ENCODE measurements at regions not wholly inside any gene's neighbourhood (a gene's known extent, or its start where the extent isn't known, plus 50 kb on each side); places are given as distances from the start of the nearest gene placed in this dataset.

DNA sequence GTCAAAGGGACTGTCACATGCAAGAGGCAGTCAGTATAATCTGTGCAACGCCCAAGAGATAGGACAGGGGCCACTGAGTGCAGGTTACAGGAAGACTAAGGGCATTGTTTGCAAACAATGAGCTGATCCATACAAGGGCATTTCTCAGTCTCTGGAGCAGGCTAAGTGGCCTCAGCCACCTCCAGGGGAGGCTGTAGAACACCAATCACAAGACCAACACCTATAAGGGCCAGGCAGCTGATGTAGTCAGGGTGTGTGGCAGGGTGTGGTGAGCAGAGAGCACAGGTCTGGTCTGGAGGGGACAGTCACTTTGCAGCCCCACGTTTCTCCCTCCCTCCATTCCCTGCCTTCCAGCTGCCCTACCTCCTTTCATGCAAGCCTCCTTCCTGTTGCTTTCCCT, 83.2 kb upstream of the ADRA1B start:
- no peak for DNase-seq

- no peak for DNase-seq
Measured at GRCh38 chr5:159833846-159834245, 82.4 kb upstream of the ADRA1B start.

GRCh38 chr5:159835548-159835947, 80.7 kb upstream of the ADRA1B start:
- no peak for DNase-seq

DNA sequence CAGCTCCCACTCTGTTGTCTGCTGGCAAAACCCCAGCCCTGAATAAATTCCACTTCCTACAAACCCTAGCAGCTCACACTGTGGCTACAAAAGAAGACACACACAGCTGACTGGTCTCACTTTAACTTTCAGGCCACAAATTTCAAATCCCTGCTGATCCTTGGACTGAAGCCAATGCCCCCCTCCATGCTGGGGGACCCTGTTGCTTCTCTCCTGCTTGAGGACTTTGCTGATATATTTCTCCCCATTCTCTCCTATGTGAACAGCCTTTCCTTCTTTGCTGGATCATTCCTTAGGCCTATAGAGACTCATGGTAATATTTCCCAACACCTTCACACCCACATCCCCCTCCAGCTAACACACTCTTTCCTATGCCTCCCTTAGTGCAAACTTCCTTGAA, 79.6 kb upstream of the ADRA1B start:
- no peak for DNase-seq

GRCh38 chr5:159837860-159838259, 78.4 kb upstream of the ADRA1B start:
- no peak for DNase-seq

DNA sequence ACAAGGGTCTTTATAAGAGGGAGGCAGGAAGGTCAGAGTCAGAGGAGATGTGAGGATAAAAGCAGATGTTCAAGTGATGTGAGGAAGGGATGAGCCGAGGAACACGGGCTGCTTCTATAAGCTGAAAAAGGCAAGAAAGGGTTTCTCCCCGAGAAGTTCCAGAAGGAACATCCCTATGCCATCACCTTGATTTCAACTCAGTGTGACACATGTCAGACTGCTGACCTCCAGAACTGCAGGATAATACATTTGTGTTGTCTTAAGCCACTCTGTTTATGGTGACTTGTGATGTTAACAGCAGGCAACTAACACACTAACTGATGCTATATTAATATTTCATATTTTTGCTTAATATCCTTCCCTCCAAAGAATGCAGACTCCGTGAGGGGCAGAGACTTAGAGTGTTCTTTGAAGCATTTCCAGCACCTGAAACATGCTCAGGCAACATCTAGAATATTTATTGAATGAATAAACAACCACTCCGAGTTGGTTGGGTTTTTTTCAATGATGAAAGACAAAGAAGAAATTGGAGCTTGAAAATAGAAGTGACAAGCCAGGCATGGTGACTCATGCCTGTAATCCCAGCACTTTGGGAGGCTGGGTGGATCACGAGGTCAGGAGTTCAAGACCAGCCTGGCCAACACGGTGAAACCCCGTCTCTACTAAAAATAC, 77.6 kb upstream of the ADRA1B start:
- DNase-seq, result no peak

DNA sequence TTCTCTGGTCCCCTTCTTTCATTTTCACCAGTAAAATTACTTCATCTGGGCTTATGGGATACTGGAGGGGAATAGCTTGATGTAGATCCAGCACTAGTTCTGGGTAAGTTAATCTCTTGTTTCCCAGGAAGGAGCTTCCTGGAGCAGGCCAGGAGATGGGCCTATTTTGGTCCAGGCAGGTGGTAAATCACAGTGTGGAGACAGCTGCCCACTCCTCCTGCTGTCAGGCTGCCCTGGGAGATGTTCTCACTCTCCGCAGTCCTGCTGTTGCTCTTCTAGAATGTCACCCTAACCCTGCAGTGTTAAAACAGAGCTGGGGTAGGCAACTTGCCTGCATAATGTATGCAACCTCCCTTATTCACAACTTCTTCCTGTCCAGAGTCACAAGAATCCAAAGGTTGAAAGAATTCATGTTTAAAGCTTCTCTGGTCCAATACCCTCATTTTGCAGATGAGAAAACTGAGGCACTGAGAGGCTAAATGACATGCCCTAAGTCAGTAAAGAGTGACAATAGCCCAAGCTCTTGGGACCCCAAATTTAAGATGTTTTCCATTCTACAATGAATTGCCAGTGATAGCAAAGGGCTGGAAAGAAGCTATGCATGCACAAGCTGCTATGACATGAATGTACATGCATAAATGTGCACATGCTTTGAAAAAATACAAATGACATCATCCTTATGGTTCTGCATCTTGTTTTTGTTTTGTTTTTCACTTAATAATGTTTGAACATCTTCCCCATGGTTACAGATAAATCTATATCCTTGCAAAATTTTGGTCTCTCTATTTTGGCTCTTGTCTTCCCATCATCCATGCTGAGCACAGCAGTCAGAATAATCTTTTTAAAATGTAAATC, 71.8 kb upstream of the ADRA1B start:
- DNase-seq, result no peak

DNA sequence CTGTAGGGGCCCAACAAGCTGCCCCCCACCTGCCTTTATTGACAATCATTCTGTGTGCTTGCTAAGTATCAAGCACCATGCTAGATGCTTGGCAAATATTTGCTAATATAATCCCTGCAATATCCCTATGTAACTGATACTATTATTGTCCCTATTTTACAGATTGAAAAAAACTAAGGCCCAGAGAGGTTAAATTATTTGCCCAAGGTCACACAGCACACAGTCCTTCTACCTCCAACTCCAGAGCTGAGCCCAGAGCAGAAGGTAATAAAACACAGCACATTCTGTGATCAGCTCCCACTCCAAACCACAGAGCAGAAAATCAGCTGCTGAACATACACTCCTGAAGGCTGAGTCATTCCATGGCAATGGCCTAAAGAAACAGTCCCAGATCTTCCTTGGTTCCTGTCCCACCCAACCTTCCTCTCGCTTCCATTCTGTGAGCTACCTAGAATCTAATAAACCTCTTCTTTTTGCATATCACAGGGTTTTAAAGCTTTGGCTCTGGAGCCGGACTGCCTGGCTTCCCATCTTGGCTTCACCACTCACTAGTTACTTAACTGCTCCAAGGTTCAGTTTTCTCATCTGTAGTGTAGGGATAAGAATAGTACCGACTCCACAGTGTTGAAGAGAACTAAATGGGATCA, 66.7 kb upstream of the ADRA1B start:
- no peak for DNase-seq

- no peak for DNase-seq
Measured at GRCh38 chr5:159850160-159850559, 66.1 kb upstream of the ADRA1B start.

DNA sequence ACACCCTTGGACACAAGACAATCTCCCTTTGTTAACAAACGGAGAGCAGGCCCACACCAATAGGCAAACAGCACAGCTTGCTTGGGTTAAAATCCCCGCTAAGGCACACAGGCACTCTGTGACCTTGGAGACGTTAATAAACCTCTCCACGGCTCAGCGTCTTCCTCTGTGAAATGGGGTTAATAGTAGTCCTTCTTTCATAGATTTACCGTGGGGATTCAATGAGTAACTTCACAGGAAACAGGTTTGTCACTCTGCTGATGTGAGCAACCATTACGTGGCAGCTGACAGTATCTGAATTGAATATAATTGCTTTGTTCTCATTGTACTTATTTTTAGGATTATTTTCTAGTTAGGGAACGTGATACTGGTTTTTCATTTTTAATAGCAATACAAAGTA, 65.2 kb upstream of the ADRA1B start:
- DNase-seq, result no peak

DNA sequence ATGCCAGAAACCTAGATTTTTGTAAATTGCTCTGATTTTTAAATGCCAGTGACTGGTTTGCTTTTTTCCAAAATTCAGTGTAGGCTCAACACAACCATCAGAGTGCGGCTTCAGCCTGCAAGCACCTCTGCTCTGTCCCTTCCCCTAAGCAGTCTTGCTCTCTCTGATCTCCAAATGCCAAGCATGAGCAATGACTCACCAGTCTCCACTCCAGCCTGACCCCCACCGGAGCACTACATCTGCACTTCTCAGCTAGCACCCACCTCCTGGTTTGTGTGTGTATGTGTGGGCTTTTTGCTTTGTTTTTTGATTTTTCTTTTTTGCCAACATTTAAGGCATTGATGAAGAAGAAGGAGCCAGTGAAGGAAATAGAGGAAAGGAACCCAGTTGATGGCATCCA, 61.4 kb upstream of the ADRA1B start:
- DNase-seq, result no peak

GRCh38 chr5:159855476-159856191, 60.6 kb upstream of the ADRA1B start:
- no peak for DNase-seq

DNA sequence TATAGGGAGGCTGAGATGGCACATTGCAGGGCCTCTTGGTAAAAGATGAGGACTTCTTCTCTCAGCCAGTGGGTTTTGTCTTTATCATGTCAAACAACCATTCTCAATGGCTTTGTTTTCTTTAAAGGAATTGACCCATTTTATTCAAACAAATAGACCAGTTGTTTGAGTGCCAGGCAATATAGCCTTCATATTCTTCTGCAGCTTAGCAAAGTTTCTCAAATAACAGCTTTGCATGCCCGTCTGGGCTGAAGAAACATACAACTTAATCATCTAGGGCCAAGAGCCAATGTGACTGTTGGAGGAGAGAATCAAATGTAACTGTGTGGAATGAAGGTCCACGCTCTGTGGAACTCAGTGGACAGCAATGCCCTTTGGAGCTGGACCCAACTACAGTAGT, 57.4 kb upstream of the ADRA1B start:
- DNase-seq, result no peak

DNA sequence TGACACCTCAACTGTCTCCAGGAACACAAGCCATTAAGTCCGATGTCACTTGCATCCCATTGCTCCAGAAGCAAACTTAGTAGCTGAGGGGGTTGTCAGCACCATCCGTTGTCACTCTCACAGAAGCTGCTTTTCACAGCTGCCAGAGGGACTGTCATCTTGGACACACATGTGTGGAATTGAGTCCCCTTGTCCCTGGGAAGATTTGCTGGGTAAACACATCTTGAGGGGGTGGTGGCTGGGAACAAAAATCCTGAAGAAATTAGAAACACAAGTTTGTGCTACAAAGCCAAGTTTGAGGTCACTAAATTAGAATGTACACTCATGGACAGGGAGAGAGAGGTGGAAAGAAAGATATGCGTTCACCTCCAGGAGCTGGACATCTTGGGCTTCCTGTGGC, 55.2 kb upstream of the ADRA1B start:
- no peak for DNase-seq

GRCh38 chr5:159864885-159865691, 51.2 kb upstream of the ADRA1B start:
- DNase-seq, result no peak

GRCh38 chr5:159866093-159866492, 50.2 kb upstream of the ADRA1B start:
- DNase-seq, result no peak

All from GF-D8 (cell line).